GM10266 (cell line): ENCODE measurements at regions not wholly inside any gene's neighbourhood (a gene's known extent, or its start where the extent isn't known, plus 50 kb on each side); places are given as distances from the start of the nearest gene placed in this dataset.

ENCODE experiments used
- DNase-seq: peaks from one replicate; pipeline ENCODE4 v3.0.0; 2012; ENCODE audit errors: extremely low spot score
- CTCF ChIP-seq: IDR thresholded peaks from 2 replicates; pipeline ENCODE4 v1.5.1; 2012; ENCODE audit warnings: mild to moderate bottlenecking, low read depth; ENCODE audit not compliant: control insufficient read depth, insufficient read depth; ENCODE audit errors: missing control alignments

GRCh38 chr3:117480972-117481371 is 771.4 kb downstream of the TUSC7 start:
- TF ChIP-seq CTCF = no peak
- no peak for DNase-seq

- no peak for DNase-seq
- no peak for TF ChIP-seq CTCF
Measured at GRCh38 chr3:117483839-117484238, 774.3 kb downstream of the TUSC7 start.

- TF ChIP-seq CTCF = no peak
- DNase-seq = no peak
Measured at GRCh38 chr3:117485841-117486240, 776.3 kb downstream of the TUSC7 start.

GRCh38 chr3:117486719-117487716 is 777.4 kb downstream of the TUSC7 start:
- DNase-seq = no peak
- TF ChIP-seq CTCF = no peak

- no peak for DNase-seq
- no peak for TF ChIP-seq CTCF
Measured at GRCh38 chr3:117488983-117489382, 779.4 kb downstream of the TUSC7 start.

- no peak for TF ChIP-seq CTCF
- no peak for DNase-seq
Measured at GRCh38 chr3:117489663-117490079, 780.1 kb downstream of the TUSC7 start.

GRCh38 chr3:117490716-117491115 is 781.1 kb downstream of the TUSC7 start:
- DNase-seq = no peak
- TF ChIP-seq CTCF = no peak
